Keratinocyte (primary cell): ENCODE measurements at regions not wholly inside any gene's neighbourhood (a gene's known extent, or its start where the extent isn't known, plus 50 kb on each side); places are given as distances from the start of the nearest gene placed in this dataset.

Experiments used
- DNase-seq: peaks from one replicate; pipeline ENCODE4 v3.0.0-alpha.2; 2011; ENCODE audit warnings: low read depth, missing footprints, low spot score
- FAIRE-seq: peaks from 2 replicates; lab custom pipeline; 2011; peaks lifted over from hg19 to GRCh38; lab: Jason Lieb, UNC
- H2AFZ ChIP-seq: 2 replicates; pipeline ENCODE4 v1.6.0; 2012; ENCODE audit warnings: low read length, control low read depth, inconsistent platforms; ENCODE audit not compliant: control insufficient read depth
- H3K27ac ChIP-seq: 2 replicates; pipeline ENCODE4 v1.5.1; 2011; ENCODE audit warnings: low read length; ENCODE audit not compliant: control insufficient read depth, insufficient read depth
- H3K27me3 ChIP-seq: 3 replicates; pipeline ENCODE4 v1.6.0; 2011; ENCODE audit warnings: low read length; ENCODE audit not compliant: control insufficient read depth, insufficient read depth; ENCODE audit errors: extremely low read depth
- H3K36me3 ChIP-seq, 2 experiments: 2 replicates in 1 of 2; 3 replicates in 1 of 2; pipeline ENCODE4 v1.5.1; 2011; ENCODE audit warnings: low read length in 2 of 2, mild to moderate bottlenecking in 1 of 2; ENCODE audit not compliant: control insufficient read depth in 2 of 2, insufficient read depth in 2 of 2; ENCODE audit errors: extremely low read depth in 1 of 2
- H3K4me1 ChIP-seq: 3 replicates; pipeline ENCODE4 v1.5.1; 2011; ENCODE audit warnings: low read length; ENCODE audit not compliant: control insufficient read depth, insufficient read depth; ENCODE audit errors: extremely low read depth
- H3K4me2 ChIP-seq: 3 replicates; pipeline ENCODE4 v1.6.0; 2011; ENCODE audit warnings: low read depth, low read length; ENCODE audit not compliant: control insufficient read depth, insufficient read depth; ENCODE audit errors: extremely low read depth
- H3K4me3 ChIP-seq, 3 experiments: fragments of 200-600 bp in 1 of 3; sonication (generic) in 1 of 3; 2 replicates in 2 of 3; 3 replicates in 1 of 3; pipeline ENCODE4 v1.5.1; 2011 to 2016; ENCODE audit warnings: low read length in 3 of 3, mild to moderate bottlenecking in 3 of 3, control low read depth in 2 of 3, inconsistent platforms in 1 of 3, low read depth in 1 of 3, mixed read lengths in 1 of 3, mixed run types in 1 of 3, moderate library complexity in 1 of 3; ENCODE audit not compliant: control insufficient read depth in 2 of 3, insufficient read depth in 2 of 3; ENCODE audit errors: extremely low read depth in 1 of 3
- H3K79me2 ChIP-seq: 2 replicates; pipeline ENCODE4 v1.6.0; 2012; ENCODE audit warnings: low read length; ENCODE audit not compliant: control insufficient read depth, insufficient read depth
- H3K9ac ChIP-seq: 3 replicates; pipeline ENCODE4 v1.6.0; 2011; ENCODE audit warnings: low read length; ENCODE audit not compliant: control insufficient read depth, insufficient read depth; ENCODE audit errors: extremely low read depth
- H3K9me1 ChIP-seq: 3 replicates; pipeline ENCODE4 v1.6.0; 2011; ENCODE audit warnings: low read length; ENCODE audit not compliant: control insufficient read depth, insufficient read depth; ENCODE audit errors: extremely low read depth
- H3K9me3 ChIP-seq: 2 replicates; pipeline ENCODE4 v1.5.1; 2012; ENCODE audit warnings: low read depth, low read length; ENCODE audit not compliant: control insufficient read depth
- H4K20me1 ChIP-seq: 3 replicates; pipeline ENCODE4 v1.6.0; 2011; ENCODE audit warnings: low read length; ENCODE audit not compliant: control insufficient read depth, insufficient read depth; ENCODE audit errors: extremely low read depth
- EZH2 ChIP-seq: IDR thresholded peaks from one replicate; pipeline ENCODE4 v1.6.1; 2012; ENCODE audit warnings: inconsistent platforms, mild to moderate bottlenecking, low read length, moderate library complexity
- dilution Hi-C: fragments of 300-500 bp; cut with MboI; formaldehyde crosslinking; loops from one replicate; pipeline ENCODE4 v1.7.0; 2020; ENCODE audit warnings: low sequenced_read_pairs; ENCODE audit not compliant: extremely low pct_ligation_motif_present
- TF ChIP-seq, protein P1 (sequence below), 3 experiments: IDR thresholded peaks in 1 of 3; conservative IDR thresholded peaks in 1 of 3; optimal IDR thresholded peaks in 1 of 3; 2 replicates in 2 of 3; 3 replicates in 1 of 3; pipeline versions ENCODE3 to v1.5.1; 2011; ENCODE audit warnings: low read length in 3 of 3, mild to moderate bottlenecking in 3 of 3, moderate library complexity in 2 of 3, control low read depth in 1 of 3, inconsistent platforms in 1 of 3; ENCODE audit not compliant: insufficient read depth in 2 of 3; ENCODE audit errors: extremely low read depth in 1 of 3

DNA sequence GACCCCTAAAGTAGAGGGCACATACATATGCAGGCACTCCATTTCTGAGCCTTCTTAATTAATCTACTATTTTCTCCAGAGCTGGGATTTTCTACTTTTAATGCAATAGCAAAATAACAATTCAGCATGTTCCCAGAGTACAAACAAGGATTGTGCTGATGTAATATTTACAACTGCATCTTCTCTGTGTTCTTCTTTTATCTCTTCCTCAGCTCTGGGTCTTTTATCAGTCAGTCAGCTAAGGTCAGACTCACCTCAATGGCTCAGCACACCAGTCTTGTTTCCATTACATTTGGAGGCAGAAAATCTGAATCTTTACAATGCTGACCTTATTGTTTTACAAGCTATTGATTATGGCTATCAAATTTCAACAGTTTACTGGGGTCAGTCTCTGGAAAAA lies 323.3 kb upstream of the NR5A2 start:
- H3K4me2 ChIP-seq = no peak overlapping the region
- no peaks in the 10 kb centered on the region for H3K27me3 ChIP-seq
- H3K4me3 ChIP-seq = no peak overlapping the region
- H3K9ac ChIP-seq = no peak overlapping the region
- DNase-seq = no peak
- TF ChIP-seq, protein P1, sequence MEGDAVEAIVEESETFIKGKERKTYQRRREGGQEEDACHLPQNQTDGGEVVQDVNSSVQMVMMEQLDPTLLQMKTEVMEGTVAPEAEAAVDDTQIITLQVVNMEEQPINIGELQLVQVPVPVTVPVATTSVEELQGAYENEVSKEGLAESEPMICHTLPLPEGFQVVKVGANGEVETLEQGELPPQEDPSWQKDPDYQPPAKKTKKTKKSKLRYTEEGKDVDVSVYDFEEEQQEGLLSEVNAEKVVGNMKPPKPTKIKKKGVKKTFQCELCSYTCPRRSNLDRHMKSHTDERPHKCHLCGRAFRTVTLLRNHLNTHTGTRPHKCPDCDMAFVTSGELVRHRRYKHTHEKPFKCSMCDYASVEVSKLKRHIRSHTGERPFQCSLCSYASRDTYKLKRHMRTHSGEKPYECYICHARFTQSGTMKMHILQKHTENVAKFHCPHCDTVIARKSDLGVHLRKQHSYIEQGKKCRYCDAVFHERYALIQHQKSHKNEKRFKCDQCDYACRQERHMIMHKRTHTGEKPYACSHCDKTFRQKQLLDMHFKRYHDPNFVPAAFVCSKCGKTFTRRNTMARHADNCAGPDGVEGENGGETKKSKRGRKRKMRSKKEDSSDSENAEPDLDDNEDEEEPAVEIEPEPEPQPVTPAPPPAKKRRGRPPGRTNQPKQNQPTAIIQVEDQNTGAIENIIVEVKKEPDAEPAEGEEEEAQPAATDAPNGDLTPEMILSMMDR (optimal IDR thresholded peaks at IDR 0.05 in 1 of 3, IDR thresholded peaks at IDR 0.05 in 1 of 3, conservative IDR thresholded peaks at IDR 0.05 in 1 of 3; ENCODE audit: extremely low read depth in 1 of 3, insufficient read depth in 2 of 3, low read length in 3 of 3) = no peak
- TF ChIP-seq EZH2 = no peak
- no peak for FAIRE-seq
- no peak overlapping the region for H2AFZ ChIP-seq
- no peaks in the 10 kb centered on the region for H3K4me1 ChIP-seq
- H3K27ac ChIP-seq = no peak overlapping the region
- H3K79me2 ChIP-seq = no peaks in the 10 kb centered on the region
- dilution Hi-C loops = no loop called here
- H3K9me1 ChIP-seq = no peaks in the 10 kb centered on the region
- H4K20me1 ChIP-seq = no peaks in the 10 kb centered on the region
- no peaks in the 10 kb centered on the region for H3K36me3 ChIP-seq
- no peaks in the 10 kb centered on the region for H3K9me3 ChIP-seq

GRCh38 chr1:199705825-199706224 lies 321.7 kb upstream of the NR5A2 start:
- TF ChIP-seq, protein P1 (optimal IDR thresholded peaks at IDR 0.05 in 1 of 3, IDR thresholded peaks at IDR 0.05 in 1 of 3, conservative IDR thresholded peaks at IDR 0.05 in 1 of 3; ENCODE audit: extremely low read depth in 1 of 3, insufficient read depth in 2 of 3, low read length in 3 of 3) = no peak
- no peak for TF ChIP-seq EZH2
- Histone ChIP-seq H3K4me3 (no peak overlapping the region), H3K4me2 (no peak overlapping the region), H3K9me3 (no peaks in the 10 kb centered on the region), H2AFZ (no peak overlapping the region), H3K79me2 (no peaks in the 10 kb centered on the region), H4K20me1 (no peaks in the 10 kb centered on the region), H3K9me1 (no peaks in the 10 kb centered on the region), H3K27ac (no peak overlapping the region), H3K9ac (no peak overlapping the region), H3K36me3 (no peaks in the 10 kb centered on the region), H3K27me3 (no peaks in the 10 kb centered on the region), H3K4me1 (no peaks in the 10 kb centered on the region)
- dilution Hi-C loops = no loop called here
- no peak for FAIRE-seq
- DNase-seq = no peak
